ENCODE measurements at regions not wholly inside any gene's neighbourhood (a gene's known extent, or its start where the extent isn't known, plus 50 kb on each side); places are given as distances from the start of the nearest gene placed in this dataset.
A peak's percentile ranks its signal among the peaks of the same experiment; 100 is the strongest.
"Not testable (repeated sequence)": the region's sequence is repeated elsewhere in the genome, so short reads cannot be mapped to it uniquely, and the experiment has no call there.

GRCh38 chr2:236917164-236917563, 168.5 kb upstream of the COPS8 start:
- Mint-ChIP-seq H3K4me1 (ENCODE audit: low read depth) (no peaks in the 10 kb centered on the region), H3K27ac (no peak overlapping the region), H3K36me3 (ENCODE audit: low read depth) (no peaks in the 10 kb centered on the region), H3K27me3 (peaks cover 8% of the 10 kb centered on the region), H3K4me3 (no peak overlapping the region), H3K9me3 (no peaks in the 10 kb centered on the region)
- Histone ChIP-seq H3K27ac (ENCODE audit: low read depth in 1 of 2, low read length in 2 of 2) (no peak overlapping the region), H3K36me3 (ENCODE audit: insufficient read depth, low read length) (no peaks in the 10 kb centered on the region), H3K27me3 (ENCODE audit: control insufficient read depth in 1 of 2, insufficient read depth in 2 of 2, low read length in 2 of 2) (no peaks in the 10 kb centered on the region), H3K9me3 (ENCODE audit: control insufficient read depth in 1 of 2, insufficient read depth in 1 of 2, low read length in 2 of 2) (no peaks in the 10 kb centered on the region), H3K4me1 (ENCODE audit: insufficient read depth, low read length) (no peaks in the 10 kb centered on the region), H3K4me3 (ENCODE audit: low read length) (no peak overlapping the region)
- intact Hi-C loops (cut with DNase I, micrococcal nuclease): no loop called here
- ChIA-PET POLR2A (no interaction called here), CTCF (no interaction called here)
- no peak for TF ChIP-seq CTCF (IDR thresholded peaks at IDR 0.05)
- DNase-seq (no peak), ATAC-seq (ENCODE audit: poor library complexity) (no peak)

GRCh38 chr2:236918545-236918944, 167.1 kb upstream of the COPS8 start:
- no peak overlapping the region for H3K4me3 ChIP-seq (ENCODE audit: low read length)
- Mint-ChIP-seq H3K4me1 (ENCODE audit: low read depth) (no peaks in the 10 kb centered on the region), H3K4me3 (no peak overlapping the region), H3K36me3 (ENCODE audit: low read depth) (no peaks in the 10 kb centered on the region), H3K9me3 (no peaks in the 10 kb centered on the region), H3K27me3 (peaks cover 3% of the 10 kb centered on the region), H3K27ac (no peak overlapping the region)
- ATAC-seq (ENCODE audit: poor library complexity) (no peak), DNase-seq (no peak)
- H3K9me3 ChIP-seq (ENCODE audit: control insufficient read depth in 1 of 2, insufficient read depth in 1 of 2, low read length in 2 of 2): no peaks in the 10 kb centered on the region
- ChIA-PET CTCF (interaction anchor here (1.2 kb wide), 1 partner anchor 9 kb away, joined by 3 read pairs; no protein-coding TSS in a partner anchor), POLR2A (no interaction called here)
- H3K27ac ChIP-seq (ENCODE audit: low read depth in 1 of 2, low read length in 2 of 2): no peak overlapping the region
- H3K4me1 ChIP-seq (ENCODE audit: insufficient read depth, low read length): no peaks in the 10 kb centered on the region
- no peaks in the 10 kb centered on the region for H3K36me3 ChIP-seq (ENCODE audit: insufficient read depth, low read length)
- no peaks in the 10 kb centered on the region for H3K27me3 ChIP-seq (ENCODE audit: control insufficient read depth in 1 of 2, insufficient read depth in 2 of 2, low read length in 2 of 2)
- intact Hi-C loops (cut with DNase I, micrococcal nuclease): no loop called here
- TF ChIP-seq CTCF (IDR thresholded peaks at IDR 0.05): no peak

GRCh38 chr2:236919209-236919608, 166.5 kb upstream of the COPS8 start:
- no peak overlapping the region for H3K27ac Mint-ChIP-seq
- peak in 1 of 14 experiments; percentile 11 for DNase-seq
- H3K27me3 Mint-ChIP-seq: peaks cover 3% of the 10 kb centered on the region
- H3K9me3 Mint-ChIP-seq: no peaks in the 10 kb centered on the region
- ATAC-seq (ENCODE audit: poor library complexity): no peak
- H3K36me3 Mint-ChIP-seq (ENCODE audit: low read depth): no peaks in the 10 kb centered on the region
- no peaks in the 10 kb centered on the region for H3K9me3 ChIP-seq (ENCODE audit: control insufficient read depth in 1 of 2, insufficient read depth in 1 of 2, low read length in 2 of 2)
- no peaks in the 10 kb centered on the region for H3K4me1 ChIP-seq (ENCODE audit: insufficient read depth, low read length)
- no peaks in the 10 kb centered on the region for H3K4me1 Mint-ChIP-seq (ENCODE audit: low read depth)
- CTCF ChIA-PET: interaction anchor here (1.2 kb wide), 1 partner anchor 8 kb away, joined by 3 read pairs; no protein-coding TSS in a partner anchor
- TF ChIP-seq CTCF (IDR thresholded peaks at IDR 0.05): no peak
- H3K27me3 ChIP-seq (ENCODE audit: control insufficient read depth in 1 of 2, insufficient read depth in 2 of 2, low read length in 2 of 2): no peaks in the 10 kb centered on the region
- POLR2A ChIA-PET: no interaction called here
- H3K27ac ChIP-seq (ENCODE audit: low read depth in 1 of 2, low read length in 2 of 2): no peak overlapping the region
- no peak overlapping the region for H3K4me3 ChIP-seq (ENCODE audit: low read length)
- H3K4me3 Mint-ChIP-seq: no peak overlapping the region
- intact Hi-C loops (cut with DNase I, micrococcal nuclease): no loop called here
- no peaks in the 10 kb centered on the region for H3K36me3 ChIP-seq (ENCODE audit: insufficient read depth, low read length)

GRCh38 chr2:236919801-236920379, 165.8 kb upstream of the COPS8 start:
- H3K4me1 Mint-ChIP-seq (ENCODE audit: low read depth); intact Hi-C loops (cut with DNase I, micrococcal nuclease); H3K9me3 Mint-ChIP-seq; H3K4me1 ChIP-seq (ENCODE audit: insufficient read depth, low read length); H3K9me3 ChIP-seq (ENCODE audit: control insufficient read depth in 1 of 2, insufficient read depth in 1 of 2, low read length in 2 of 2); H3K27ac Mint-ChIP-seq; H3K4me3 ChIP-seq (ENCODE audit: low read length); H3K27ac ChIP-seq (ENCODE audit: low read depth in 1 of 2, low read length in 2 of 2); H3K4me3 Mint-ChIP-seq; CTCF ChIA-PET; DNase-seq; H3K36me3 Mint-ChIP-seq (ENCODE audit: low read depth); ATAC-seq (ENCODE audit: poor library complexity); H3K27me3 ChIP-seq (ENCODE audit: control insufficient read depth in 1 of 2, insufficient read depth in 2 of 2, low read length in 2 of 2); H3K27me3 Mint-ChIP-seq; POLR2A ChIA-PET; H3K36me3 ChIP-seq (ENCODE audit: insufficient read depth, low read length): not testable (repeated sequence)

Measured in CD4-positive, alpha-beta T cell (primary cell).